GM19452 (cell line): ENCODE measurements at regions not wholly inside any gene's neighbourhood (a gene's known extent, or its start where the extent isn't known, plus 50 kb on each side); places are given as distances from the start of the nearest gene placed in this dataset.
"Not testable (repeated sequence)": the region's sequence is repeated elsewhere in the genome, so short reads cannot be mapped to it uniquely, and the experiment has no call there.

ENCODE experiments used
- ATAC-seq: cut with Tn5 transposase; IDR thresholded peaks from one replicate; pipeline ENCODE4 v1.9.1; 2021; ENCODE audit not compliant: unreplicated experiment

- ATAC-seq: no peak
Measured at GRCh38 chr11:130526846-130527245, 78.4 kb downstream of the ADAMTS15 start.

GRCh38 chr11:130527636-130528297 lies 79.3 kb downstream of the ADAMTS15 start:
- ATAC-seq: no peak

GRCh38 chr11:130528298-130529261 lies 80.1 kb downstream of the ADAMTS15 start:
- ATAC-seq: no peak

GRCh38 chr11:130529366-130529765 lies 80.9 kb downstream of the ADAMTS15 start:
- ATAC-seq: no peak

- ATAC-seq: no peak
Measured at GRCh38 chr11:130531061-130531460, 82.6 kb downstream of the ADAMTS15 start.

- ATAC-seq: no peak
Measured at GRCh38 chr11:130533113-130533798, 84.8 kb downstream of the ADAMTS15 start.

- no peak for ATAC-seq
Measured at GRCh38 chr11:130533871-130534270, 85.4 kb downstream of the ADAMTS15 start.

GRCh38 chr11:130534551-130534950 lies 86.1 kb downstream of the ADAMTS15 start:
- ATAC-seq: no peak

- no peak for ATAC-seq
Measured at GRCh38 chr11:130535520-130535919, 87.1 kb downstream of the ADAMTS15 start.

- ATAC-seq: no peak
Measured at GRCh38 chr11:130536106-130537040, 87.9 kb downstream of the ADAMTS15 start.

- ATAC-seq: not testable (repeated sequence)
Measured at GRCh38 chr11:130539680-130540079, 91.2 kb downstream of the ADAMTS15 start.

- ATAC-seq: no peak
Measured at GRCh38 chr11:130544266-130544665, 95.8 kb downstream of the ADAMTS15 start.

GRCh38 chr11:130545449-130546072 lies 97.1 kb downstream of the ADAMTS15 start:
- no peak for ATAC-seq

GRCh38 chr11:130546438-130546837 lies 98.0 kb downstream of the ADAMTS15 start:
- ATAC-seq: no peak

GRCh38 chr11:130546901-130547694 lies 98.7 kb downstream of the ADAMTS15 start:
- ATAC-seq: no peak

- no peak for ATAC-seq
Measured at GRCh38 chr11:130547761-130548490, 99.5 kb downstream of the ADAMTS15 start.

GRCh38 chr11:130548491-130548833 lies 100.0 kb downstream of the ADAMTS15 start:
- no peak for ATAC-seq

GRCh38 chr11:130549393-130549999 lies 101.1 kb downstream of the ADAMTS15 start:
- ATAC-seq: no peak
